HG02840 (cell line): ENCODE measurements at regions not wholly inside any gene's neighbourhood (a gene's known extent, or its start where the extent isn't known, plus 50 kb on each side); places are given as distances from the start of the nearest gene placed in this dataset.

Experiments used
- ATAC-seq: cut with Tn5 transposase; IDR thresholded peaks from one replicate; pipeline ENCODE4 v1.9.1; 2021; ENCODE audit warnings: mild to moderate bottlenecking, moderate library complexity, moderate number of reproducible peaks; ENCODE audit not compliant: unreplicated experiment, low FRiP score

DNA sequence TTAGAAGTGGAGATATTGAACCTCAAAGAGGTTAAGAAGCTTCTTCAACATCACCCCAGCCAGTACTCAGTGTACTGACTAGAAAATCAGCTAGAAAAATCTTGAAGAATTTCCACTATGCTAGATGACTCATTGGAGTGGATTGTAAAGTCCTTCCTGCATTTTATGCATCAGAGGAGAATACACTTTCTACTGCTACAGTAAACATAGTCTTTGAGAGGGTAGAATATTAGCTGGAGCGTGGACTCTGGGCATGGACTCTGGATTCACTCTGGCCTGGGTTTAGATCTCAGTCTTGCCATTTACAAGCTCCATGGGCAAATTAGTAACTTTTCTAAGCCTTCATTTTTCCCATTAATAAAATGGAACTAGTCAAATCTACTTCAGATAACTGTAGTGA is 215.9 kb downstream of the IRS1 start:
- ATAC-seq, result no peak

DNA sequence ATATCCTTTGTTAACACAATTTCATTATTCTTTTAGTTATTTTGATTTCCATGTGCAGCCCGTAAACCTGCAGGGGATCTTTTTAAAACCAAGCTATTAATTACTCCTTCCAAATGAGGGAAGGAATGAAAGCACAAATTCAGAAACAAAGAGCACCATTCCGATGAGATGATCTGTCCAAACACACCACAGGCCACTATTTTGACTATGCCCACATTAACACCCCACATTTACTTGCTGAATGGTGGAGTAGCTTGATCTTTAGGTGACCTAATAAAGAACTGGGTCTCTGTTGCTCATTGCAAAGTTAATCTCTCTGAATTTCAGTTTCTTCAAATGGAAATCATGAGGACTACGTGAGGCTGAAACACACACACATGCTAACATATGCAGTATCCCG is 218.0 kb downstream of the IRS1 start:
- ATAC-seq, result no peak

DNA sequence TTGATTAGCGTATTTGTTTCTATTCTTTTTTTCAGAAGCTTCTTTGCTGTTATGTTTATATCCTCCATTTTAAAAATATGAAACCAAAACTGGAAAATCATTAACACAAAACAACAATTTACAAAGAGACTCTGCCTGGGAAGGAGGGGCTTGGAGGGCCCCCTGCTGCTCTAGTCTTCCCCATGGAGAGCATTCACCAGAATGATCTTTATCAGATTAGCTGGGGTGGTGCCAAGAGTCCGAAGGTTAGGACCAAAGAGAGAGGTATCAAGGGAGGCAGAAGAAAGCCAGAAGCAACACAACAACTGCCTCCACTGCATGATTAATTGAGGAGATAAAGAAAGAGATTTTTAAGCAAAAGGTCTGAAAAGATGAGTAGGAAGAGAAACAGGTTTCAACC is 218.6 kb downstream of the IRS1 start:
- ATAC-seq, result no peak

DNA sequence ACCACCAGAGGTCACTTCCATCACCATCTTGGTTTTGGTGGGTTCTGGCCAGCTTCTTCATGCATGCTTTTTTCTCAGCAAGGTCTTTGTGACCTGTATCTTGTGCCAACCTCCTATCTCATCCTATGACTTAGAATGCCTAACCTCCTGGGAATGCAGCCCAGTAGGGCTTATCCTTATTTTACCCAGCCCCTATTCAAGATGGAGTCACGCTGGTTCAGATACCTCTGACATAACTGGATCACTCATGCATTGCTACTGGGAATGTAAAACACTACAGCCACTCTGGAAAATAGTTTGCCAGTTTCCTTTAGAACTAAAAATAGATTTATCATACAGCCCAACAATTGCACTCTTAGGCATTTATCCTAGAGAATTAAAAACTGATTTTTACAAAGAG is 219.2 kb downstream of the IRS1 start:
- no peak for ATAC-seq

DNA sequence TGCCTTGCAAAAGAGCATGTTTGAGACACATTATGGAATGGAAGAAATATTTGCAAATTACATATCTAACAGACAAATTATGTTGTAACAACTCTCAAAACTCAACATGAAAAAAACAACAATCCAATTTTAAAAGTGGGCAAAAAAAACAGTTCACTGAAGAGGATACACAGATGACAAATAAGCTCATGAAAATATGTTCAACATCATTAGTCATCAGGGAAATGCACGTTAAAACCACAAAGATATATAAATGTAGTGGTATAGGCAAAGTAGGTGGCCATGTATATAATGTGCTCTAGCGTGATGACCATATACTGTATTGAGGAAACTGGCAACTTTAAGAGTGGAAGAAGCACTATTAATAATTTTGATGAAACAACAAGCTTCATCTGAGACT is 220.1 kb downstream of the IRS1 start:
- no peak for ATAC-seq

DNA sequence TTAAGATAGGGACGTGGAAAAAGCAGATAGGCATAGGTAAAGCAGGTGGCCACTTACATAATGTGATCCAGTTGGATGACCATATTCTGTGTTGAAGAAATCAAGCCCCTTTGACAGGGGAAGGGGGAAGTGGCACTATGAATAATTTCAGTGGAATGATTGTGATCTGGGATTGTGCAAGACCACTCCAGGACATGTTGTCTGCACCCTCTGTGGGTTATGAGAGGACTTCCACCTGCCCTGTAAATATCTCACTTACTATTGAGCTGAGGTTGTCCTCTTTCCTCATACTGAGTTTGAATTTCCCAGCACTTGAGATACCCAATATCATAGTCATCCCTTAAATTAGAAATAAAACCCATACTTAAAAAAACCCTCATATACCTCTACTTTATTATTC is 220.7 kb downstream of the IRS1 start:
- no peak for ATAC-seq

DNA sequence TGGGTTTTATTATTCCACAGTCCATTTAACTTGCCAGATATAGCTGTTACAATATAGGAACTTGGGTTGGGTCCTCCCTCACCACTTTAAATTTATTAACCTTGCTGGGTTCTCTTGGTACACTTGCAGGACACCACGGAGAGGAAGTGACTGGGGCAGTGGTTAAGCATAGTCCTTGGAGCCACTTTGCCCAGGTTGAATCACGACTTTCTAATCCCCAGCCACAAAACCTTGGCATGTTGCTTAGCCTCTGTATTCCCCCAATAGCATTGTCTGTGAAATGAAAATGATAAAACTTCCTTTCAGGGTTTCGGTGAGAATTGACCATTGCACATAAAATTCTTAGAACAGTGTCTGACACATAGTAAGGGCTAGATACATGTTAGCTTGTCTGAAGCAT is 221.2 kb downstream of the IRS1 start:
- ATAC-seq, result no peak

DNA sequence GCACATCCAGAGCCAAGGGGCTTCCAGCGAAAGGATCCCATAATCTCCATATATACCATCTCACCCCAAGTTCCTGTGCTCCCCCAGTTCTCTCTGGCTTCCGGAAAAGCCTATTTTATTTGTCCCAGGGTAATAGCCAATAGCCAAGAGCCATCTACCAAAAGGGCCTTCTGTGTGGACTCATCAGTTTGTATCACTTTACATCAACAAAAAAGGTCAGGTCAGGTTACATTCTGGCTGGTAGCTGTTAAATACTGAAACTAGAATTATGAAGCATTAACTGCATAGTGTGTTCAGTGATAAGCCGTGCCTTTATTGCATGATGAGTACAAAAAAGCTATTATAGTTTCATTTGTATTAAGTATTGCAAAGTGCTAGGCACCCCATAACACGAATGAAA is 223.7 kb downstream of the IRS1 start:
- ATAC-seq, result no peak

DNA sequence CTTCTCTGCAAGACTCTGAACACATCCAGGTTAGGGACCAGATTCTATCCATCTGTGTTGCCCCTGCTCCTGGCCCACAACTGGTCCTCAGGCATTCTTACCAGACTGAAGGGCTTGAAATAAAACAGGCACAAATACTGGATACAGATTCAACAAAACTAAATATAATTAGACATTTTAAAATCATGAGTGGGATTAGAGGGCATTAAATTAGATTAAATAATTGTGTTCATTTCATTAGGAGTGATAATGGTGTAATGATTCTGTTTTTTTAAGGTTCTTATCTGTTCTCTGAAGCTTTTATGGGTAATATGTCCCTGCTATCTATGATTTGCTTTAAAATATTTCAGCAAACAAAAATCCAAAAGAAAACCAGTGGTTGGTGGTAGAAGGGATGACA is 226.5 kb downstream of the IRS1 start:
- ATAC-seq, result no peak

DNA sequence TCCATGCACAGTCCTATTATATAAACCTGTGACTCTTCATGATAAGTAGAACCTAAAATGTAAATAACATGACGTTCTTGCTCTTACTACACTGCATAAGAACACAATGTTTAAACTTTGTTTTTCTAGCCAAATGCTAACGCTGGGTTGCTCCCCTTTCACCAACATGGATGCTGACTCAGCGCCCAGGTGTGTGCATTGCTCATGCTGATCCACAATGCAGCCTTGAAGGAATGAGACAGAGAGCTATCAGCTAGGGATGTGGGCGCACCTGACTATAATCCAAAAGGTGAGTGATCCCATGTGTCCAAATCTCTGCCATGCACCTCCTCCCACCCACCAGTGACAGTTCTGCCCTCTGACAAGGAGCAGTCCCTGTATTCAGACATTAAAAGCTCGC is 235.0 kb downstream of the IRS1 start:
- no peak for ATAC-seq

DNA sequence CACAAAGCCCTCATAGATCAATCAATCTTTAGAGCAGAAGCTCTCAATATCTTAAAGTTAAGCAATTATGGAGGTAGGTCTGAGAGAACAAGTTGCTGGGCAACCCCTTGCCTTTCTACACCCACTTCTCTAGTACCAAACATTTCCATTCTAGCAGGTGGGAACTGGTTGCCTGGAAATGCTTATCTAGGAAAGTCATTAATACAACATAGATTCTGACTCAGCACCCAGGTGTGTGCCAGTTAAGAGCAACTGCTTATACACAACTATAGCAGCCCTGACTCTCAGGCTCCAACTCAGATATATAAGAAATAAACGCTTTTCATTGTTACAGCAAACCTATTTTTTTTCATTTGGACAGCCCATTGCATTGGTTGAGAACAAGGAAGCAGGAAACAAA is 237.7 kb downstream of the IRS1 start:
- ATAC-seq, result no peak

DNA sequence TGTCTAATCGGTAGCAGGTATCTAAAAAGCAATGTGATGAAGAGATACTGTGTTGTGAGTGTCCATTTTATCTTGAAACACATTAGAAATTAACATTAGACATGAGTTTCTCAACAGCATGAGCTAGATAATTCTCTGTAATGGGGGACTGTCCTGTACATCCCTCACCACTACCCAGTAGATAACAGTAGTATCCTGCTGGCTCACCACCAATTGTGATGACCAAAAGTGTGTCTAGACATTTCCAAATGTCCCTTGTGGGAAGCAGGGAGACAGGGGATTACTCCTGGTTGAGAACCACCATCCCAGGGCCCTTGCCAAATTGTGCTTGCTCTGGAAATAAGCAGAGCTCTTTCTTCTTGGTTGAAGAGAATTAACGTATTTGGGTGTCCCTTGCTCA is 239.3 kb downstream of the IRS1 start:
- ATAC-seq, result no peak

DNA sequence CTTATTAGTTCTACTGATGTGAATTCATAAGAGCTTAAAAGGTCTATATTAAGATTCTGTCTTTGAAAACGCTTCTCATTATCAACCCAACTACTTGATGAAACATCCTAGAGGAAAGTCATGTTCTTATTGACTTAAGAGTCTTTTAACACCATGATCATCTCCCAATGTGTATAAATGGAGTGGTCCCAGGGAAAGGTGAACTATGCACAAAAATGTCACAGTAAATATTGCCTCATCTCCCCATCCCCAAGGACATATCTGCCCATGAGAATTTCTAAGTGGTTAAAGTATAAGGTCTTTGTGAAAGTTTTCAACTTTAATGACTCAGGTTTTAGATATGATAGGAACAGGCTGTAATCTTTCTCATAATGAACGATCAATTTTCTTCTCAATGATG is 240.1 kb downstream of the IRS1 start:
- no peak for ATAC-seq

DNA sequence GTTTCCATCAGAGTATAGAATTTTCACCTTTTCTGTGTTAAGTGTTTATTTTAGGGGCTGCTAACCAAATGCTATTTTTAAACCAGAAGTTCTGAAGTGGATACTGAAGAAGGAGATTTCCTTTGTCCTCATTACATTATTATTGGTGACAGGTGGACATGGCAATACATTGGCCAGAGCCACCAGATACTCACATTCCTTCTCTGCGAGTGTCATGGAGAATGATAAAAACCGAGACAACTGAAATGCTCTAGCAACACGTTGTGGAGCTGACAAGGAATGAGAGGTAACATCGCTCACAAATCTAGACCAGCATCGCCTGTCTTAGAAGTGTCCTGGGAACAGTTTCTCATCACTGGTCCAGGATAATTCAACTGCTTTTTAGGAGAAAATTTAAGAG is 241.2 kb downstream of the IRS1 start:
- no peak for ATAC-seq

DNA sequence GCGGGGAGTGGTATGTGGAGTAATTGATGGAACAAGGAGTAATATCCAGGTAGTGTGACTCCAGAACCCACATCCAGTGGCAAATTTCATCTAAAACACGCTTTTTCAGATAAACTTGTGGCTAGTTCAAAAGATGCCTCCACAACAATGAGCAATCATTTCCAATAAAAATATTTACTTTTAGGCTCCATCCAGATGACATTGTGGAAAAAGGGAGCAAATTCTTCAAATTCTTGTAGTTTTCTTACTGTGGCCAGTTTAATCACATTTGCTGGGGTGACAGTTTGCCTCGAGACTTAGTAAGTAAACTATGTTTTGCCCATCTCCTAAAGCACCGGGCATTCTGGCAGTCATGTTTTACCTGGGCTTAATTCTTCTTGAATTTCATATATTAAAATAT is 243.6 kb downstream of the IRS1 start:
- ATAC-seq, result no peak

DNA sequence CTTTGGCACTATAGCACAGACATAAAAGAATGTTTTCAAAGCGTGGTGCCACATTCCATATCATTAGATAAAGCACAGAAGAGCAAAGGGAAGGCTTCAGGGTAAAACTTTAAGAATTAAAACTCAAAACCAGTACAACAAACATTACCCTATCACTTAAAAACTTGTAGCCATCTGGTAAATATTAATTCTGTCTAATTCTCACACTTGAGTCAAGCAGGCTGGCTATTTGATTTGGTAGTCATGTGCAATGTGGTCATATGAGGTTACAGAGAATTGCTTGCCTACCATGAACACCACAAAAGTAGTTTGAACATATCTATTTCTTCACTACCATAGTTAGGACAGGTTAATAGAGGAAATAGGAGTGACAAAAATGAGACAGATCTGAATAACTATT is 244.9 kb downstream of the IRS1 start:
- ATAC-seq, result no peak

DNA sequence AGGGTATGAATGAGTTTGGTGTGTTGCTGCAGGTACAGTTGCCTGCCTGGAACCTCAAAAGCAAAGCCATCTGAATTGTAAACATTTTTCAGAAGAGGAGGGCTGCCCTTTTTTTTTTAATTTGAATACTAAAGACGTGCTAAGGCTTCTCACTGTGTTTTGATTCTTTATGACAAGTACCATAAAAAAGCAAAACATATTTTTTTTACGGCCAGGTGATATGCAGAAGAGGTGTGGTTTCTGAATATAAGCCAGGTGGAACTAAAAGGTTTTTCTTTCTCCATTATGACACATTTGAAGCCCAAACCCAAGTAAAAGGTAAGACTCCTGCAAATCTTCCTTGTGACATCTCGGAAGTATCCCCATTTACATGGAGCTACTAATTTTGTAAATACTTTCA is 246.3 kb downstream of the IRS1 start:
- ATAC-seq, result no peak

DNA sequence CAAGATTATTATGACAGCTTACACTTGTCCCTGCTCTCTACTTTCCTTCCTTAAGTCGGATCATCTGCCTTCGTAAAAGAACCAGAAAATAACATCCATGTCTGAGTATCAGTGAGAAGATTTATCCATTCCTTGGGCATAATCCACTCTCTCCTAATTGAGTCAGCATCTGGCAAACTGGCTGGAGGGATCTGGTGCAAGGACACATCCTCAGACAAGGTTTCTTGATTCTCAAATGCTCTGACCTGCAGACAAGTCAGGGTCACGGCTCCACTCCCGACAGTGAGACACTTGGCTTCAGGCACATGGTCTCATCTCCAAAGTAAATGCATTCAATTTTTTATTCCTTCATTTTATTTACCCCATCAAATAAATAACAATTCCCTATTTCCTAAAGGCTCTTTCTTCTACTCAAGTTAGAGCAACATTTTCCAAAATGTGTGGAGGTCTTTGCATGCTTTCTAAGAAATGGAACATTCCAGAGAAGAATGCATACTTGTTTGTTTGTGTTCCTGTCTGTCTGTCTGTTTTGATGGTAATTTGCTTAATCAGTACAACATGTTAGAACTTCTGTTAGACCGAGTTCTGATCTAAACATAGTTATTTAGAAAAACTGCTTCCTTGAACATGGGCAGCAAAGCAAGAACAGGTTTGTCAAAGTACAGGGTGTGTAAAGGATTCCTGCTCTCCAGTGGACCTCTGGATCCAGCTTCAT is 246.9 kb downstream of the IRS1 start:
- ATAC-seq, result no peak

DNA sequence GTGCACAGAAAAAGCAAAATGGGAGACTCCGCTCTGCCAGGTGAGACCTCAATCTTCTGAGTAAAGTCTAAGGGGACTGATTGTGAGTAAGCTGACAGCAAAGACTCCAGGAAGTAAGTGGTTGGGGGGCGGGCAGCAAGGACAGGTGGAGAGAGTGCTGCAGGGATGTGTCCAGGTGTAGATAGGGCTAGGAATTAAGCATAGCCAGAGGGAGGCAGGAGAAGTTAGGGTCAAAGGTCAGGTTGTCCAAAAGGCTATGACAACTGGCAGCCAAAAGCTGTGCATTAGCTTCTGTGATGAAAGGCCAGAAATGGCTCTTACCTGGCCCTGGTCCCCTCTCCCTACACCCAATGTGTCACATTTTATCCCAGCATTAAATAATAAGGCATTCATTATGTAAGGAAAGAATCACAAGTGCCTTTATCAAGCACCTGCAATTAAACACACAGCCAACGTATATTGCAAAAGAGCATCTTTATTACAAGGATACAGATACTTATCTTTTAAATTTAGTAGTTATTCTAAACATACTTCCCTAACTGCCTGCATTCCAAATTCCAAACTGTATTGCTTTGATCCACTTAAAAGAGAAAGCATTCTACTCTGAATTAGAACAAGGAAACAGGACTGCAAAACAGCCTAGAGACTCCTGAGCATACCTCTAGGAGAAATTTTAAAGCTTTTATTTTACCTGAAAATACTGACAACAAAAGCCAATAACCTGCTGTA is 247.9 kb downstream of the IRS1 start:
- no peak for ATAC-seq

DNA sequence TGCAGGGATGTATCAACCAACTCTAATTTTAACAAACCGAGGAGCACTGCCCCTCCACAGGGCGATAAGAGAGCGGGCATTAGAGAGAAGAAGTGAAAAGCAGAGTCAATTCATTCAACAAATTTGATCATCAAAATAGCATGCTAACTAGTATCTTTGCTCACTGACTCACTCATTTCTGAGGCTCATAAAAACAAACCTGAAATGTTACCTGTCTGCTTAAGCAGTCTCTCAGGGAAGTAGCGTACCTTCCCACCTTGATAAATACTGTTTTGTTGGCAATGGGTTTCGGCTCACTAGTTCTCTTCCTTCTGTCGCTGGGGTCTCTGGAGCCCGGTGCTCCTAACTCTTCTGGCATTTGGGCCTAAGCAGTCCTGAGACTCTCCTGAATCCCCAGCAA is 248.8 kb downstream of the IRS1 start:
- no peak for ATAC-seq

DNA sequence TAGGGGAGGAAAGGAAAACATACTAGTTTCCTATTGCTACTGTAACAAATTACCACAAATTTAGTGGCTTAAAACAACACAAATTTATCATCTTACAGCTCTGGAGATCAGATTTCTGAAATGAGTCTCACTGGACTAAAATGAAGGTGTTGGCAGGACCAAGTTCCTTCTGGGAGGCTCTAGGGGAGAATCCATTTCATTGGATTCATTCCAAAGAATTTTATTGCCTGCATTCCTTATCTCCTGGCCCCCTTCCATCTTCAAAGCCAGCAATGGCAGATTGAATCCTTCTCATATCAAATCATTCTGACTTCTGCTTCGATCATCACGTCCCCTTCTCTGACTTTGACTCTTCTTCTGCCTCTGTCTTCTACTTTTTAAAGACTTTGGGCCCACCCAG is 250.9 kb downstream of the IRS1 start:
- ATAC-seq, result no peak

DNA sequence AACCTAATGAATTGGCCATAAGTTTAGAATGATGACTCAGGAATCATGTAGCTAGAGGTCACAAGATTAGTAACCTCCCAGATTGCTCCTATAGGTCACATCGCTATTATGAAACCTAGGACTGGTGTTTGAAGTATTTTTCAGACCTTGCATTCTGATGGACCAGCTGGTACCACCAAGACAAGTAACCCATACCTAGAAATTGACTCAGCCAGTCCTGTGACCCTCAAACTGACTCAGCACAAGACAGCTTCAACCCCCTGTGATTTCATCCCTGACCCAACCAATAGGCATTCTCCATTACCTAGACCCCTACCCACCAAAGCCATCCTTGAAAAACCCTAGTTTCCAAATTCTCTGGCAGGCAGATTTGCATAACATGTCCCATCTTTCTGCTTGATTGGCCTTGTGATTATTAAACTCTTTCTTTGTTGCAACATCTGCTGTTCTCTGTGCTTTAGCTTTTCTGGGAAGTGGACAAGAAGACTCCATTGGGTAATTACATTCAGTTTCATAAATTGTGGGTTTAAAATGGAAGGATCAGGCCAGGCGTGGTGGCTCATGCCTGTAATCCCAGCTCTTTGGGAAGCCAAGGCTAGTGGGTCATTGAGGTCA is 254.9 kb downstream of the IRS1 start:
- ATAC-seq, result no peak
